RKO (cell line): ENCODE measurements at regions not wholly inside any gene's neighbourhood (a gene's known extent, or its start where the extent isn't known, plus 50 kb on each side); places are given as distances from the start of the nearest gene placed in this dataset.

Experiments
- DNase-seq: peaks from one replicate; pipeline ENCODE4 v3.0.0-alpha.2; 2016; ENCODE audit warnings: low spot score

DNA sequence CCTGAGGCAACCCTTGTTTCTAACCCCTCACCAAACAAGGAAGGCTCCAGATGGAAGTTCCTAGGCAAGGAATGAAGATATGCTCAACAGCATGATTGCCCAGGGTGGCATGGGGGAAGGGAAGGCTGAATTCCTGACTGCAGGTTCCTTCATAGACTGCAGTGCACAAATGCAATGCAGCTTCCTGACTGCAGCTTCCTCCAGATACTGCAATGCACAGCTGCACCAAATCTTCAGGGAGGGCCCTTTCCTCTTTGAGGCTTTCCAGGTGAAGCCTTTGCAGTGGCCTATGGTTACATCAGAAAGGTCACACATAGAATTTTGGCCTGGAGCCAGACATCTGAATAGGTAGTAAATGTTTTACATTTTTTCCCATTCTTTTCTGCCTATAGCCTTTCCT is 58.8 kb upstream of the DYNAP start:
- DNase-seq: no peak

DNA sequence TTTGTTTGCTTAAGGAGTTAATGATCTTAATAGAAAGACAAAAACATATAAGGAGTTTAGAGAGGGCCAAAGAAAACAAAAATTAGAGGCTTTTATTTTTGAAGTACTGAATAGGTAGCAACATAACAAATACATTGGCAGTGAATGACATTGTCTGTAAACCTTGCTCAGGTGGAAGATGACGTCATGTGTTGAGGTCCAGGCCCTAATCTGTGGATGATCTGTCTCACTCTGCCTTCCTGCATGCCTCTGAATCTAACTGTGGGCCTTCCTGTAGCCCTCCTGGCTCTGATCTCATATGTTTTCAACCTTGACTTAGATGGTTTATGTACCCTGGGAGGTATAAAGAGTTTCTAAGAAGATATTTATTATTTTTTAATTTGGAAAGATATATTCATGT is 58.1 kb upstream of the DYNAP start:
- DNase-seq: no peak
